ENCODE measurements at regions not wholly inside any gene's neighbourhood (a gene's known extent, or its start where the extent isn't known, plus 50 kb on each side); places are given as distances from the start of the nearest gene placed in this dataset.
"Not testable (repeated sequence)": the region's sequence is repeated elsewhere in the genome, so short reads cannot be mapped to it uniquely, and the experiment has no call there.

GRCh38 chr4:93908778-93909177 lies 80.2 kb downstream of the ATOH1 start:
- DNase-seq (no peak), ATAC-seq (no peak)
- Histone ChIP-seq H3K9me3 (no peaks in the 10 kb centered on the region), H3K27ac (no peak overlapping the region), H3K27me3 (ENCODE audit: low read depth) (no peaks in the 10 kb centered on the region), H3K4me1 (no peaks in the 10 kb centered on the region), H3K36me3 (no peaks in the 10 kb centered on the region), H3K4me3 (no peak overlapping the region)
- intact Hi-C loops (cut with DNase I), result no loop called here
- TF ChIP-seq CTCF (IDR thresholded peaks at IDR 0.05), result no peak

- Histone ChIP-seq H3K36me3 (no peaks in the 10 kb centered on the region), H3K27me3 (ENCODE audit: low read depth) (no peaks in the 10 kb centered on the region), H3K4me3 (no peak overlapping the region), H3K4me1 (no peaks in the 10 kb centered on the region), H3K27ac (no peak overlapping the region), H3K9me3 (no peaks in the 10 kb centered on the region)
- intact Hi-C loops (cut with DNase I), result no loop called here
- no peak for ATAC-seq
- no peak for DNase-seq
- TF ChIP-seq CTCF (IDR thresholded peaks at IDR 0.05), result no peak
These were observed 83.1 kb downstream of the ATOH1 start for GRCh38 chr4:93911671-93912070.

GRCh38 chr4:93912146-93912545 lies 83.6 kb downstream of the ATOH1 start:
- no peak for TF ChIP-seq CTCF (IDR thresholded peaks at IDR 0.05)
- no peak for DNase-seq
- no peaks in the 10 kb centered on the region for H3K4me1 ChIP-seq
- intact Hi-C loops (cut with DNase I), result no loop called here
- H3K27me3 ChIP-seq (ENCODE audit: low read depth), result no peaks in the 10 kb centered on the region
- no peaks in the 10 kb centered on the region for H3K9me3 ChIP-seq
- no peaks in the 10 kb centered on the region for H3K36me3 ChIP-seq
- no peak overlapping the region for H3K27ac ChIP-seq
- H3K4me3 ChIP-seq, result no peak overlapping the region
- ATAC-seq, result no peak

- DNase-seq (no peak), ATAC-seq (no peak)
- no peaks in the 10 kb centered on the region for H3K36me3 ChIP-seq
- no peak for TF ChIP-seq CTCF (IDR thresholded peaks at IDR 0.05)
- H3K4me1 ChIP-seq, result no peaks in the 10 kb centered on the region
- intact Hi-C loops (cut with DNase I), result no loop called here
- H3K4me3 ChIP-seq, result no peak overlapping the region
- H3K27ac ChIP-seq, result no peak overlapping the region
- no peaks in the 10 kb centered on the region for H3K9me3 ChIP-seq
- no peaks in the 10 kb centered on the region for H3K27me3 ChIP-seq (ENCODE audit: low read depth)
These were observed 90.3 kb downstream of the ATOH1 start for GRCh38 chr4:93918856-93919255.

GRCh38 chr4:93923570-93923969 lies 95.0 kb downstream of the ATOH1 start:
- H3K4me3 ChIP-seq; H3K27me3 ChIP-seq (ENCODE audit: low read depth); DNase-seq; H3K4me1 ChIP-seq; H3K9me3 ChIP-seq; intact Hi-C loops (cut with DNase I); H3K36me3 ChIP-seq; ATAC-seq; H3K27ac ChIP-seq: not testable (repeated sequence)

GRCh38 chr4:93947286-93947685 lies 118.7 kb downstream of the ATOH1 start:
- no peak for DNase-seq
- Histone ChIP-seq H3K36me3 (no peaks in the 10 kb centered on the region), H3K4me1 (no peaks in the 10 kb centered on the region), H3K4me3 (no peak overlapping the region), H3K27me3 (ENCODE audit: low read depth) (no peaks in the 10 kb centered on the region), H3K9me3 (no peaks in the 10 kb centered on the region), H3K27ac (no peak overlapping the region)
- no peak for TF ChIP-seq CTCF (IDR thresholded peaks at IDR 0.05)
- ATAC-seq, result no peak
- intact Hi-C loops (cut with DNase I), result no loop called here

GRCh38 chr4:93950239-93950638 lies 121.7 kb downstream of the ATOH1 start:
- not testable (repeated sequence) for ATAC-seq

More at GRCh38 chr4:93950239-93950638, 121.7 kb downstream of the ATOH1 start:
- DNase-seq; H3K27ac ChIP-seq; H3K27me3 ChIP-seq (ENCODE audit: low read depth); intact Hi-C loops (cut with DNase I); H3K36me3 ChIP-seq; H3K4me3 ChIP-seq; H3K9me3 ChIP-seq; H3K4me1 ChIP-seq: not testable (repeated sequence)
